GM12874 (cell line): ENCODE measurements at regions not wholly inside any gene's neighbourhood (a gene's known extent, or its start where the extent isn't known, plus 50 kb on each side); places are given as distances from the start of the nearest gene placed in this dataset.

ENCODE experiments used
- TF ChIP-seq, protein P1 (sequence below): IDR thresholded peaks from 2 replicates; pipeline ENCODE4 v1.5.1; 2011; ENCODE audit warnings: low read depth, mild to moderate bottlenecking, control low read depth, low read length, moderate library complexity; ENCODE audit not compliant: insufficient read depth

DNA sequence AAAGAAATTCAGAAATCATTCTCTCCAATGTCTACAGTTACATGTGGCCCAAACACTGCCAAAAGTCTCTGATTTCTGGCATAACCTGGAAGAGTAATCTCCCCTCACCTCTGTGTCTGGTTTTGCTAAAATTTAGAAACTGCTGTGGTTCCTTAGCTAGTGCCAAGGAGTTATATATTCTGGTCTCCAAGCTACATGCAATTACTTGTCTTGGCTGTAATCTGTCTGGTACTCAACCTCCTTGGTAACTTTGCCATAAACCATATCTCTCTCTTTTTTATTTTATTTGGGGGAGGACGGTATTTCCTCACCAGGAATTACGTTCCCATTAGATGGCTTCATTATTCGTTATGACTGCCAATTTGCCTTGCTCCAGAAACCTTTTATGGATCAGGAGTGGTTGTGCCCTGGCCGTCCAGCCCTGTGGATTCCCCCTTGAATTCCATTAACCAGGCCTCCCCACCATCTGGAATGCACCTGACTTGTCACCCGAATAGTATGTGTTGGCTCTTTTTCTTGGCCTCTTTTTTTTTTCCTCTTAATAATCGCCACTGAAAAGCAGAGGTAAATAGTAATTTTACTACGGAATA lies 400.0 kb downstream of the CD83 start:
- TF ChIP-seq, protein P1, sequence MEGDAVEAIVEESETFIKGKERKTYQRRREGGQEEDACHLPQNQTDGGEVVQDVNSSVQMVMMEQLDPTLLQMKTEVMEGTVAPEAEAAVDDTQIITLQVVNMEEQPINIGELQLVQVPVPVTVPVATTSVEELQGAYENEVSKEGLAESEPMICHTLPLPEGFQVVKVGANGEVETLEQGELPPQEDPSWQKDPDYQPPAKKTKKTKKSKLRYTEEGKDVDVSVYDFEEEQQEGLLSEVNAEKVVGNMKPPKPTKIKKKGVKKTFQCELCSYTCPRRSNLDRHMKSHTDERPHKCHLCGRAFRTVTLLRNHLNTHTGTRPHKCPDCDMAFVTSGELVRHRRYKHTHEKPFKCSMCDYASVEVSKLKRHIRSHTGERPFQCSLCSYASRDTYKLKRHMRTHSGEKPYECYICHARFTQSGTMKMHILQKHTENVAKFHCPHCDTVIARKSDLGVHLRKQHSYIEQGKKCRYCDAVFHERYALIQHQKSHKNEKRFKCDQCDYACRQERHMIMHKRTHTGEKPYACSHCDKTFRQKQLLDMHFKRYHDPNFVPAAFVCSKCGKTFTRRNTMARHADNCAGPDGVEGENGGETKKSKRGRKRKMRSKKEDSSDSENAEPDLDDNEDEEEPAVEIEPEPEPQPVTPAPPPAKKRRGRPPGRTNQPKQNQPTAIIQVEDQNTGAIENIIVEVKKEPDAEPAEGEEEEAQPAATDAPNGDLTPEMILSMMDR, result no peak

DNA sequence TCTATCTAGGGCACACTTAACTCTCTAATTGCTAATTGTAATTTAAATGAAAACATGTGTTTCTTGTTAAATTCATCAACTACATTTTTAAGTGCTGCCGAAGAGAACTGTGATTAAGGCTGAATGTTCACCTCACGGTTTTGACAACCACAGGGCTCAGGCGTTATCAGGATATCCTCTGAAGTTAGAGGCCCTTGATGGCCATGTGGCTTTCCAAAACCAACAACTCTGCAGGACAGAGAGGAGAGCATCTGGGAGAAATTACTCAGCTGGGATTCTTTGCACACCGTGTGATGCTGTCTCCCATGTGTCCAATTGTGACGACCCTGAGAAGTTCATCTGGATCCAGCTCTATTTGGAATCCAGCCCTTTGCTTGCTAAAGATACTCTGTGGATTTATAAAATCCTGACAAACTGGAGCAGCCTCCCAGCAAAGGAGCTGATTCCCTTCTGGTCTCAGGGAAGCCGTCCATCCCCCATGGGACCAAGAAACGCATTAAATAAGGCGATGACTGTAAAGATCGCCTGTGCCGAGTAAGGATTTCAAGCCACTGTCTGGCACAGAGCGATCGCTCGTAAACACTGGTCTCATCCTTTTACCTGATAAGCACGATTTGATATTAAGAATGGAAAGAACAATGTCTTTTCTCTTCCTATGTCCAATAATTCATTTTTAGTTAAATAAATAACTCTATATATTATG lies 401.1 kb downstream of the CD83 start:
- TF ChIP-seq, protein P1, result no peak

DNA sequence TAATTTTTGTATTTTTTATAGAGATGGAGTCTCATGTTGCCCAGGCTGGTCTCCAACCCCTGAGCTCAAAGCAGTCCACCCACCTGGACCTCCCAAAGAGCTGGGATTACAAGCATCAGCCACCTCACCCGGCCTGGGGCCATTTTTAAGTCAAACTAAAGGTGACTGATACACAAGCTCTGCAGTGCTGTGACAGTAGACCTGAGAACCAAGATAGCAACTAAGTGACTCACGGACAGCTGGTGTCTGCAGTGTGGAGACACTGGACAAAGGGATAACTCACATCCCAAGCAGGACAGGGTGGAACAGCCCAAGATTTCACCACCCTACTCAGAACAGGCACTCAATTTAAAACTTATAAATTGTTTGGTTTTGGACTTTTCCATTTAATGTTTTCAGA lies 402.5 kb downstream of the CD83 start:
- TF ChIP-seq, protein P1, result no peak

DNA sequence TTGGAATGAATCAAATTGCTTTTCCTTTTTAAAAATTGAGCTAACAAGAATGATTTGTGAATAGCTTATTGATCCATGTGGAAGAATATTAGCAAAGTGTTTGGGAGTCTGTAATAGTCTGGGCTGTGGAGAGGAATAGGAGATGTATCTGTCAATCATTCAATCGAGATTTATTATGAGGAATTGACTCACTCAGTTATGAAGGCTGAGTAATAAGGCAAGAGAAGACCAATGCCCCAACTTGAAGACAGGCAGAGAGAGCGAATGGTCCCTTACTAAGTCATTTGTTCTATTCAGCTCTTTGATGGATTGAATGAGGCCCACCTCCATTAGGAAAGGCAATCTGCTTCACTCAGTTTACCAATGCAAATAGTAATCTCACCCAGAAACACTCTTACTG lies 403.0 kb downstream of the CD83 start:
- TF ChIP-seq, protein P1, result no peak

DNA sequence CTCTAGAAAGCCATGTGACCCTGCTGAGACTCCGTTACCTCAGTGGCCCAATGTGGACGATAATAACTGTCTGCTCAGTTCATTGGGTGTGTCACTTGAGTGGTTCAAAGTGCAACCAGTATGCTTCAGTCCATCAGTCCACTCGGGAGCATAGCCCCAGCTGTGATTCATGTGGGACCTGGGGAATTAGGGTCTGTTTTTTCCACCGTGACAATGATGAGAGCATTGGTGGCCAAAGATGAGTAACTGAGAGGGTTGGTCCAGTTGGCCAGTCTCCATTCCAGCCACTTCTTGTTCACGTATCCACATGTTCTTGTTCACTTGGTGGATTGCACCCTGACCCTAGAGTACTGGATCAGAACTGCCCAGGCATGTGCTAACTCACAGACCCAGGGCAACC lies 403.6 kb downstream of the CD83 start:
- TF ChIP-seq, protein P1, result no peak

DNA sequence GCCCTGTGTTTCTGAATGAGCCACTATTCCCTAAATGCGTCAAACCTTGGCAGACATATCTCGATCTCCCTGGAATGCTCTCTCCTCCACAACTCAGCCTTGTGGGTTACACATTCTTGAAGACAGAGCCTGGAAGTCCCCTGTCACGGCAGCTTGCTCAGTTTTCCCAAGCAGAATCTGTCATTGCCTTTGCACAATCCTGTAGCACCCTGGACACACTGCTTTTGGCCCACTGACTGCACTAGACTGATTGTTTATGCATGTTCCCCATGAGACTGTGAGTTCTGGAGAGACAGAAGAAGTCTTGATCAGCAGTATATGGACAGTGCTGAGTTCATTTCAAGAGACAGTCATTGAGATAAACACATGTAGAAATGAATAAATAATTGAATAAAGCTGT lies 406.7 kb downstream of the CD83 start:
- TF ChIP-seq, protein P1, result no peak

DNA sequence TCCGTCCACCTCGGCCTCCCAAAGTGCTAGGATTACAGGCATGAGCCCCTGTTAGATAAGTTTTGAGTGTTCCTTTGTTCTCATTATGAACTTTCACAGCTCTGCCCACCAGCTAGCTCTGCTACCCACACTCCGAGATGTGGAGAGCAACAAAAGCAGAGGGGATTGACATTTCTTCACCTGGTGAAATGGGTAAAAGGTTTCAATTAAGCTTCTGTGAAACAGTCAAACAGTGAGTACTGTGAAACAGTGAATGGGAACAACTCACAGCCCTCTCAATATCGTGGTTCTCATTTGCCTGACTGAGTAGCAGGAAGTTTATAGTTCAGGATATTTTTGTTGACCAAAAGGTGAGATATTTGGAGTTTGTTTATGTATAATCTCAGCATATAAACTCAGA lies 412.8 kb downstream of the CD83 start:
- TF ChIP-seq, protein P1, result no peak
